Stimulated activated naive CD4-positive, alpha-beta T cell (primary cell): ENCODE measurements at regions not wholly inside any gene's neighbourhood (a gene's known extent, or its start where the extent isn't known, plus 50 kb on each side); places are given as distances from the start of the nearest gene placed in this dataset.
"Not testable (repeated sequence)": the region's sequence is repeated elsewhere in the genome, so short reads cannot be mapped to it uniquely, and the experiment has no call there.

ENCODE experiments used
- DNase-seq, 6 experiments: peaks; one replicate each; lab custom pipeline; 2025; lab: John Stamatoyannopoulos, UW

DNA sequence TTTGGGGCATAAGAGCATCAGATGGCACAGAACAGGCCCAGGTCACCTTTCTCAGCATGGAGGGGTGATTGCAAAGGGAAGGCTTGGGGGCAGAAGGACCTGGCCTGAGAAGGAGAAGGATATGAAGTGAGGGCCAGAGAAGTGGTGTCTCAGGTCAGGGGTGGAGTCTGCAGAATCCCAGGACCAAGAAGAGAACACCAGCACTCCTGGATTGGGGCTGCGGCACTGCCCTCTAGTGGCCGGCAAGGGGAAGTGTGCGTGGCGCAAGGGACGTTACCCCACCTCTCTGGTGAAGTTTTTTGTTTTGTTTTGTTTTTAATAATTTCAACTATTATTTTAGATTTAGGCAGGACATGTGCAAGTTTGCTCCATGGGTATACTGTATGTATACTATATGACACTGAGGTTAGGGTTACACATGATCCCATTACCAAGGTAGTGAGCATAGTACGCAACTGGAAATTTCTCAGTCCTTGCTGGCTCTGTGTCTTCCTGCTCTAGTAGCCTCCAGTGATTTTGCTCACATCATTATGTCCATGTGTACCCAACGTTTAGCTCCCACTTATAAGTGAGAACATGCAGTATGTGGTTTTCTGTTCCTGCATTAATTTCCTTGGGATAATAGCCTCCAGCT, 1548.6 kb downstream of the EFNA5 start:
- DNase-seq, result no peak

DNA sequence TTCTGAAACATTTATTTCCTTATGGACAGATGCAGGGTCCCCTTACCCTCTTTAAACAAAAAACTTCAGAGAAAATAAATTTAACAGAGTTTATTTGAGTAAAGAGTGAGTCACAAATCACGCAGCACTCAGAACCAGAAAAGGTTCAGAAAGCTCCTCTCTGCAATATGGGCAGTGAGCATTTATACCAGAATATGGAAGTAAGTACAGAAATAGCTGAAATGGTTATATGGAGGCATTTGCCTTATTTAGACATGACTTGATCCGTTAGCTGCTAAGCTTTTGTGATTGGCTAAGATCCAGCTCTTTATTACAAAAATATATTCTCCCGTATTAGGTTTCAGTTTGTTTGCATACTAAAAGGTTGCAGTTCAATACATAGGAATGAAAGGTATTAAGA, 1554.1 kb downstream of the EFNA5 start:
- DNase-seq, result no peak

DNA sequence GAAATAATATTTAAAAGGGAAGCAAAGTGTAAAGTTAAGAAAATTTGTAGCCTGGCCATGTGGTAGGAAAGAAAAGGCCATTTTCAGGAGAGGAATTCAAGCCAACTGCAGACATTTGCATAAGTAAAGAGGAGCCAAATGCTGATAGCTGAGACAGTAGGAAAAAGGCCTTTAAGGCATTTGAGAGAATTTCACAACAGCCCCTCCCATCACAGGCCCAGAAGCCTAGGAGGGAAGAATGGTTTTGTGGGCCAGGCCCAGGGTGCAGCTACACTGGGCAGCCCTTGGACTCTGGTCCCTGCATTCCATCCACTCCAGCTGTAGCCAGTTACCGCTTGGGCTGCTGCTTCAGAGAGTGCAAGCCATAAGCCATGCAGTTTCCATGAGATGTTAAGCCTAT, 1556.8 kb downstream of the EFNA5 start:
- DNase-seq, result no peak

DNA sequence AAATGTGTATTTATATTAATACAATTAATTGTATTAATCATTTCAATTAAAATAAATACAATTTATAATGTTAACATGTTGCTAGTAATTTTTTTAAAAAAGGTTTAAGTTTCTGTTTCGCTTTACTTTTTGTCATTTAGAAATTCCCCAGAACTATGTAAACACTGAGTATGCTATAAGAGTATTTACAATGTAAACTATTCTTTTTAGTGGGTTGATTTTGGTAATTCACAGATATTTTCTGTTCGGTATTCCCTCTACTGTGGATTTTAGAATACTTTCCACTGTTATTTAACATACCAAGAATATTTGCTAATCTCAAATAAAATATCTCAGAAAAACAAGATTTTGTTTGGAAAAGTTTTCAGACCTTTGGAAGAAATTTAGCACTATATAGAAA, 1564.4 kb downstream of the EFNA5 start:
- DNase-seq, result no peak

- DNase-seq, result no peak
Observed at GRCh38 chr5:106097340-106097739, 1573.4 kb downstream of the EFNA5 start.

DNA sequence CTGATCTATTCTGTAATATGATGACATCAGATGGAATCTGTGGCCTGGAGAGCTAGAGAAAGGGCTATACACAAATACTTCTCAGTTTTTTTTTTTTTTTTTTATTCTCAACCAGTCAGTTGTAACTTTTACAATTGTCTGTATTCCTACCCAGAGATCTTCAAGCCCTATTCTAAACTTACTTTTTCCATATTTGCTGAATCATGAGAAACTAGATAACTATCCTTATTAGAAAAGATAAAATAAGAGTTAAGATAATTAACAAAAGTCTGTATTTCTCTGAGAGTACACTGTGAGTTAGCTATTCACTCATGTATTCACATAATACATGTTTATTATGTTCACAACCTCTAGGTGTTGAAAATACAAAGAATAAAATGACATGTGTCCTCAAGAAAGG, 1575.9 kb downstream of the EFNA5 start:
- DNase-seq, result no peak

- no peak for DNase-seq
Observed at GRCh38 chr5:106094204-106094607, 1576.5 kb downstream of the EFNA5 start.

DNA sequence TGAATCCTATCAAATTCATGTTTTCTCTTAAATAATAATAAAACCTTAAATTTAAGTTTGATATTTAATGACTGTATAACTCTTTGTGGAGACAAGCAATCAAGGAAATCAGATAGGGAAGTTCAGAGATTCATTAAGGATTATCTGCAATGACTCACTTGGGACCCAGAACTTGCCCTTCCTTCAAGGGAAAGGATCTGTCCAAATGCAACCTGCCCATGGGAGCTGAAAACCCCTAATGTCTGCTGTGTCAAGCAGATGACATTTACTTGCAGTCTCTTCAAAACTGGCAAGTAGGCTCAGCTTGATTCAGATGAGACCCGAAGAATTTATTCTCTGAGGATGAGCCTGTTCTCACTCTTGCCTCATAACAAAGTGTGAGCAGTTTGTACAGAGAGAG, 1577.6 kb downstream of the EFNA5 start:
- DNase-seq, result no peak

GRCh38 chr5:106092455-106092854, 1578.3 kb downstream of the EFNA5 start:
- no peak for DNase-seq

GRCh38 chr5:106089073-106089472, 1581.7 kb downstream of the EFNA5 start:
- no peak for DNase-seq

DNA sequence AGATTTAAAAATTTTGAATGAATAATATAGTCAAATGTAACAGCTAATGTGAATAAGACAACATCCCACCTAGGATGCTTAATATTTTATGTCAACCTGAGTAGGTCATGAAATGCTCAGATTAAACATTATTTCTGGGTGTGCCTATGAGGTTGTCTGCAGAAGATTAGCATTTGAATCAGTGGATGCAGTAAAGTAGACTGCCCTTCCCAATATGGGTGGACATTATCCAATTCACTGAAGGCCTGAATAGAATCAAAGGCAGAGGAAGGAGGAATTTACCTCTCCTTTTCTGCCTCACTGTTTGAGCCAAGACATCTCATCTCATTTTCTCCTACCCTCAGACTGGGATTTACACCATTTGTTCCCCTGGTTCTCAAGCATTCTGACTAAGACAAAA, 1582.3 kb downstream of the EFNA5 start:
- no peak for DNase-seq

- no peak for DNase-seq
Observed at GRCh38 chr5:106086352-106086751, 1584.4 kb downstream of the EFNA5 start.

GRCh38 chr5:106085556-106085955, 1585.2 kb downstream of the EFNA5 start:
- DNase-seq, result no peak

DNA sequence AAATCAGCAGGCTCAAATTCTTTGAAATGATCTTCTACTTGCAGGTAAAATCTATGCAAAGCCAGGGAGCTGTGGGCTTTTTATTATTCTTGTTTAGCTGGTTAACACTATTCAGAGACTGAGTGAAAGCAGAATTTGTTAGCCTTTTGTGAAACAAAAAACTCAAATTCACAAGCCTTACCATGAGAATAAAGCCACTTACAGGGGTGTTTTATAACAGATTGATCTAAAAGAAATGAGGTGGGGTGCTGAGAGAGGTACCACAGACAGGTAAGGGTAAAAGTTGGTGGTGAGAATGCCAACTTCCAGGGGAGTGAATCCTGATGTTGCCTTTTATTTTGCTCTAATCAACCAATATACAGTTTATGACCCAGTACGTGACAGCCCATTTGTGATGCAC, 1585.6 kb downstream of the EFNA5 start:
- DNase-seq, result no peak

DNA sequence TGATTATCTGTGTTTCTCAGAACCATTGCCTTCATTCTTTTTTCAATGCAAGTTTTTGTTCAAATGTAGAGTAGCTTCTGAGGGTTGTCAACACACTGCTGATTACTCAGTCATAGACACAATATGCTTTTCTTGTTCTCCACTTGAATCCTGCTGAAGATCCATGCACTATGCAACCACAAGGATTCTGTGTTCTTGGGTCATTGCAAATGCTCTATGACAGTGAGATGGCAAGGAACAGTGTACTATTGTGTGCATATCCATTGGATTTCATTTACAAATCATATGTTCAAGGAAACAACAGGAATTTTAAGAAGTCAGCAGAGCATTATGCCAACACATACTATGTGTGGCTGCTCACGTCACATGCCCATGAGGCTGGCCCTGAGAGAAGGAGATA, 1590.2 kb downstream of the EFNA5 start:
- DNase-seq, result no peak

DNA sequence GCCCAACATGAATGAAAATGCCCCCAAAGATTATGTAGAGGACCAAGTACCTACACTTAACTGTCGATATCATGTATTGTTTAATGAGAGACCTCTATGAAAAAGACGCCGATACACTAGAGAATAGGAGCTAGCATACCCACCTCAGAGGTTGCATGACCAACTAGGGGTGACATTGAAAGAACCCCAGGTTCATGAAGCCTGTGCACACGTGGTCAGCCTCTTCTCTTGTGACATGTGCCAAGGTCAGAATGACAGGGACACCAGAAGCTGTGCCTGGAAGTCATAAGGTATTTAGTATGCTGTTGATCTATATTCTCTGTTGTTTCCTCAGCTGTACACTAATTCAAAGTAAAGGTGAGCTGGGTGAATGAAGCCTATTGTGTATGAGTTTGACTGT, 1594.1 kb downstream of the EFNA5 start:
- no peak for DNase-seq

GRCh38 chr5:106072208-106072607, 1598.5 kb downstream of the EFNA5 start:
- DNase-seq, result no peak

DNA sequence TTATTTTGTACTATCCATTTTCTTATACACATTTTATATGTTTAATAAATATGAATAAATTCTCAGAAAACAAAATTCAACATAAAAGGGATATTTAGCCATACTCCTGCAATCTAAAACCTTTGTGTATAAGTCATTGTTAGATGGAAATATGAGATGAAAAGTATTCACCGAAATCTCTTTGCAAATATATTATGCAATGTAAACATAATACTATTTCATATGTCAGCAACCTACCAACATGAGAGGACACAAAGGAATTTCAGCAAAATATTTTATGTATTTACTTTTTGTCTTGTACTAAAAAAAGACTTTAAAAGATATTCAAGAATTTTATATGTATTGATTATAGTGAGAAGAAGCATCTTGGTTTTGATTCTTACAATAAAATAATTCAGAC, 1623.4 kb downstream of the EFNA5 start:
- no peak for DNase-seq

DNA sequence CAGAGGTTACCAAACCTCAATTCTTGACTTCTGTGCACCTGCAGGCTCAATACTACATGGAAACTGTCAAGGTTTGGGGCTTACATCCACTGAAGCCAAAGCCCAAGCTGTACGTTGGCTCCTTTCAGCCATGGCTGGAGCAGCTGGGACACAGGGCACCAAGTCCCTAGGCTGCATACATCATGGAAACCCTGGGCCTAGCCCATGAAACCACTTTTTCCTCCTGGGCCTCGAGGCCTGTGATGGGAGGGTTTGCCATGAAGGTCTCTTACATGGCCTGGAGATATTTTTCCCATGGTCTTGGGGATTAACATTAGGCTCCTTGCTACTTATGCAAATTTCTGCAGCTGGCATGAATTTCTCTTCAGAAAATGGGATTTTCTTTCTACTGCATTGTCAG, 1638.7 kb downstream of the EFNA5 start:
- DNase-seq, result not testable (repeated sequence)

GRCh38 chr5:106028314-106028713, 1642.4 kb downstream of the EFNA5 start:
- no peak for DNase-seq

- no peak for DNase-seq
Observed at GRCh38 chr5:106020894-106021293, 1649.8 kb downstream of the EFNA5 start.

DNA sequence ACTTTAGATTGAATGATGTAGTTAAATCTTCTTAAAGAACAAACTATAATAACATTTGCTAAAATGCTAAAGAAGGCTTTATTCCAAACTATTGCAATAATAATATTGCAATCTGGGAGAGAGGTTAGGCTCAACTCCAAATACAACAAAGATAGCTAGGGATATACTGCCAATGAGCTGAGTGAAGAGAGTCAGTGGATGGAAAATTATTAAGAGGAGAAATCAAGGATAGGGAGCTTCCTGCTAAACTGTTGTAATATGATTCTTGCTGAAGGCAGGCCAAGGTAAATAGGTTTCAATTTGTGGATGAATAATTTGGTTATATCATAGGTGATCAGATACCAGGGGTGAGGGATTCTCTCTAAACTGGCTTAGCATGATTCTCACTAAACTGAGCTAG, 1651.5 kb downstream of the EFNA5 start:
- no peak for DNase-seq

DNA sequence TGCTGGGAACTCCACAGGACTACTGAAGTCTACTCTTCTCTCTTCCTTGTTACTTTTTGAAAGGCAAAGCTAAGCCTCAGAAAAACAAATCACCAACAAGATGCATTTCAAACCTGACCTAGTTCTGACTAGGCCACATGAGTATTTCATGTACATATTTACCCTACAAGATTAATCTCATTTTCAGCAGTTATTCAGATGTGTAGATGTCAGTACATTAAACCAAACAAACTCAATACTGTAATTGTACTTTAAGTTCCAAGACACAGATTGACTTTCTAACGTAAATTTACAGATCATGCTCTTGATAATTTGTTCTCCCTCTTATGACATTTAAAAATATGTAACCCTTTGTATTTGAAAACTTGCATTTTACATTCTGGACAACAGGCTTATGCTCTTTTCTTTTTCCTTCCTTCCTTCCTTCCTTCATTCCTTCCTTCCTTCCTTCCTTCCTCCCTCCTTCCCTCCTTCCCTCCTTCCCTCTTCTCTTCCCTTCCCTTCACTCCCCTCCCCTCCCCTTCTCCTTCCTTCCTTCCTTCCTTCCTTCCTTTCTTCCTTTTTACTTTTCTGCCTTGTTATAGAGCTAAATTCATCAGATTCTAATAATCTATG, 1653.4 kb downstream of the EFNA5 start:
- DNase-seq, result no peak

DNA sequence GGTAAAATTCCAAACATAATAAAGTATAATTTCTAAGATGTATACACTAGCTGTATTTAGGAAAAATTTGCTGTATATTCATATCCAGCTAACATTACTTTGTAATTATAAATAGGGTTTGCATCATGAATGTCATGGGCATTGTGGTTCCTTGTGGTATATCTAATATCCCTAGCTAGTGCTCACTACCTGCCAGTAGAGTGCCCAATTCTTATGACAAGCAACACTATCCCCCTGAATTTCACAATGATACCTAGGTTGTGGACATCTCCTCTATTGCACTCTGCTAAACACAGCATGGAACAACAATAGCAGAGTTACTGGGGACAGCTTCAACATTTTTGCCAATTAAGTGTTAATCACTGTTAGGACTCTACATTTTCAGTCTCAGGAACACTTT, 1656.5 kb downstream of the EFNA5 start:
- no peak for DNase-seq
